ENCODE measurements at regions not wholly inside any gene's neighbourhood (a gene's known extent, or its start where the extent isn't known, plus 50 kb on each side); places are given as distances from the start of the nearest gene placed in this dataset.

DNA sequence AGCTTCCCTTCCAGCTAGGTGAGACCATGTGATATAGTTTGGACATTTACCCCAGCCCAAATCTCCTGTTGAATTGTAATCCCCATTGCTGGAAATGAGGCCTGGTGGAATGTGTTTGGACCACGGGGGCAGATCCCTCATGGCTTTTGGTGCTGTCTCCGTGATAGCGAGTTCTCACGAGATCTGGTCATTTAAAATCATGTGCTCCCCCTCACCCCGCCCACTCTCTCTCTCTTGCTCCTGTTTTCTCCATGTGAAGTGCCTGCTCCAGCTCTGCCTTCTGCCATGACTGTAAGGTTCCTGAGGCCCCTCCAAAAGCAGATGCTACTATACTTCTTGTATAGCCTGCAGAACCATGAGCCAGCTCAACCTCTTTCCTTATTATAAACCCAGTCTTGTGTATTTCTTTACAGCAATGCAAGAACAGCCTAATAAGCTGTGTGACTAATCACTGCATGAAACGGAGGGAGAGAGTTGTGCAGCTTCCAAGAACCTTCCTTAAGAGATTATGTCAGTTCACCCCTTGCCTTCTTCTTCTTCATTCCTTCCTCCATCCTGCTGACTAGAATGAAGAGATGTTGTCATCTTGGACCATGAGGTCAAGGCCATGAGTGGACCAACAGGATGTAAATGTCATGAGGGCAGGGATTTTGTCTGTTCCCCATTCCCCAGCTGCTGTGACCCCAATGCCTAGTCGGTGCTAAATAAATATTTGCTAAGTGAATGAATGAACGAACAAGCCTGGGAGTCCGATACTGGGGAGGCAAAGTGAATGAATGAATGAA lies 91.0 kb downstream of the CPN2 start:
- TF ChIP-seq, protein P1, sequence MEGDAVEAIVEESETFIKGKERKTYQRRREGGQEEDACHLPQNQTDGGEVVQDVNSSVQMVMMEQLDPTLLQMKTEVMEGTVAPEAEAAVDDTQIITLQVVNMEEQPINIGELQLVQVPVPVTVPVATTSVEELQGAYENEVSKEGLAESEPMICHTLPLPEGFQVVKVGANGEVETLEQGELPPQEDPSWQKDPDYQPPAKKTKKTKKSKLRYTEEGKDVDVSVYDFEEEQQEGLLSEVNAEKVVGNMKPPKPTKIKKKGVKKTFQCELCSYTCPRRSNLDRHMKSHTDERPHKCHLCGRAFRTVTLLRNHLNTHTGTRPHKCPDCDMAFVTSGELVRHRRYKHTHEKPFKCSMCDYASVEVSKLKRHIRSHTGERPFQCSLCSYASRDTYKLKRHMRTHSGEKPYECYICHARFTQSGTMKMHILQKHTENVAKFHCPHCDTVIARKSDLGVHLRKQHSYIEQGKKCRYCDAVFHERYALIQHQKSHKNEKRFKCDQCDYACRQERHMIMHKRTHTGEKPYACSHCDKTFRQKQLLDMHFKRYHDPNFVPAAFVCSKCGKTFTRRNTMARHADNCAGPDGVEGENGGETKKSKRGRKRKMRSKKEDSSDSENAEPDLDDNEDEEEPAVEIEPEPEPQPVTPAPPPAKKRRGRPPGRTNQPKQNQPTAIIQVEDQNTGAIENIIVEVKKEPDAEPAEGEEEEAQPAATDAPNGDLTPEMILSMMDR (IDR thresholded peaks at IDR 0.05): no peak
- peak; percentile 50 for DNase-seq (ENCODE audit: low spot score)
- Histone ChIP-seq H3K27ac (no peak overlapping the region), H3K4me3 (no peak overlapping the region)

DNA sequence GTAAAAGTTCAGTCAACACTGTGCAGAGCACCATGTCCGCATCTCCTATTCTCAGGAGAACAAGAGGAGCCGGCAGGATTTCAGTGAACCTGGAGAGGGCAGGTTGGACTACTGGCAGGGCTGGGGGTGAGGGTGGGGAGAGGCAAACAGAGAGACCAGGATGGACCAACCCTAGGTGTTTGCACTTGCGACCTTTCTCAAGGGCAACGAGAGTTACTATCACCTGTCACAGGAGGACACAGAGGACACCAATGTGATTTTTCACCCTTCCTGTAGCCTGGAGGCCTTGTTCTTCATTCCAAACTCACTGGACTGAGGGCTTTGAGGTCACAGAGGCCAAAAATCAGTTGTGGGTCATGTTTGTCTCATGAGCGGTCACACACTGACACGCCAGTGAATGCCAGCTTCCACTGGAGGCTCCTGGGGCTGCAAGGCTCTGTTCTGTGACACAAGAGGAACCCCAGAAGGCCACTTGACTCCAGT lies 89.5 kb downstream of the CPN2 start:
- peak; percentile 65 for DNase-seq (ENCODE audit: low spot score)
- H3K27ac ChIP-seq: no peak overlapping the region
- no peak overlapping the region for H3K4me3 ChIP-seq
- TF ChIP-seq, protein P1 (IDR thresholded peaks at IDR 0.05): no peak

DNA sequence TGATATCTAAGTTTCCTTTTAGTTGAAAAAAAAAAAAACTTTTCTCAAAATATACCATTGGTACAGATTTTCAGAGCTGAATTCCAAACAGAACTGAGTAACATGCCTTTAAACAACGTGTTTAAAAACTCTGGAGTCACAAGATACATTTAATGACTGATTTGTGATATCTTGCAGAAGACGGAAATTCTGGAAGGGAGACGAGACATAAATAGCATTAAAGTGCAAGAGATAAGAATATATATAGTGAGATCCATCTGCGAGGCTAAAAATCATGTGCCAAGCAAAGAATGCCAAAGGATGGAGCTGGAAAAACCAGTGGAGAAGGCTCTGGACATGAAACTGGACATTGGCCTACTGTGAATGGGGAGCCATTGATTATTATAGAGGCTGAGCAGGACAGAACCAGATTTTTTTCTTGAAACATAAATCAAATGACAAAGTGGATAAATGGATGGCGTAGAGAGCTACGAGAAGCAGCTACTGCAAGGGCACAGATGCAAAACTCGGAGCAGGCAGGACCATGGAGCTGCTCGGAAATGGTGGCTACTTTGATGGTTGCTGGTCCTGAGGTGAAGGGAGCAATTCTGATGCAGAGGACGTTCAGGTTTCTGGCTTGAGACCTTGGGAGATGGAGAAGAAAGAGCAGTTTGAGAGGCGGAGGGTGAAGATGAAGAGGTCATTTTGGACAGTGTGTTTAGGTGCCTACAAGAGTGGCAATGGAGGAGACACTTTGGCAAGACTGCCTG lies 88.8 kb downstream of the CPN2 start:
- H3K27ac ChIP-seq: no peak overlapping the region
- peak; percentile 26 for DNase-seq (ENCODE audit: low spot score)
- H3K4me3 ChIP-seq: no peak overlapping the region
- TF ChIP-seq, protein P1 (IDR thresholded peaks at IDR 0.05): no peak

DNA sequence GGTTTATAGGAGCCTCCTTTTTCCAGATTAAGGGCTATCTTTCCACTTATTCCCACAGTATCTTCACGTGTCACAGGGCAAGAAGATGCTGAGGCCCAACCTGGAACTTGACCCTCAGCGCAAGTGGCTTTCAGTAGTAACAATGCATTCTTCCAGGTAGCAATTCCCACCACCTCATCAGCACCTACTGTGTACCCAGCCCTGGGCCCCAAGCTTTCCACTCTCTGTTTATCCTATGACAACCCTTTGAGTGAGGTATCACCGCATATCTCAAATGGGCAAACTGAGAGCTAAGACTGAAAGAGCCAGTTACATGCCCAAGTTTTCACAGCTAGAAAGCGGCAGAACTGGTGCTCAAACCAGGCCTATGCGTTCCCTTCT lies 88.2 kb downstream of the CPN2 start:
- no peak overlapping the region for H3K4me3 ChIP-seq
- H3K27ac ChIP-seq: no peak overlapping the region
- DNase-seq (ENCODE audit: low spot score): peak; percentile 52
- TF ChIP-seq, protein P1 (IDR thresholded peaks at IDR 0.05): no peak

DNA sequence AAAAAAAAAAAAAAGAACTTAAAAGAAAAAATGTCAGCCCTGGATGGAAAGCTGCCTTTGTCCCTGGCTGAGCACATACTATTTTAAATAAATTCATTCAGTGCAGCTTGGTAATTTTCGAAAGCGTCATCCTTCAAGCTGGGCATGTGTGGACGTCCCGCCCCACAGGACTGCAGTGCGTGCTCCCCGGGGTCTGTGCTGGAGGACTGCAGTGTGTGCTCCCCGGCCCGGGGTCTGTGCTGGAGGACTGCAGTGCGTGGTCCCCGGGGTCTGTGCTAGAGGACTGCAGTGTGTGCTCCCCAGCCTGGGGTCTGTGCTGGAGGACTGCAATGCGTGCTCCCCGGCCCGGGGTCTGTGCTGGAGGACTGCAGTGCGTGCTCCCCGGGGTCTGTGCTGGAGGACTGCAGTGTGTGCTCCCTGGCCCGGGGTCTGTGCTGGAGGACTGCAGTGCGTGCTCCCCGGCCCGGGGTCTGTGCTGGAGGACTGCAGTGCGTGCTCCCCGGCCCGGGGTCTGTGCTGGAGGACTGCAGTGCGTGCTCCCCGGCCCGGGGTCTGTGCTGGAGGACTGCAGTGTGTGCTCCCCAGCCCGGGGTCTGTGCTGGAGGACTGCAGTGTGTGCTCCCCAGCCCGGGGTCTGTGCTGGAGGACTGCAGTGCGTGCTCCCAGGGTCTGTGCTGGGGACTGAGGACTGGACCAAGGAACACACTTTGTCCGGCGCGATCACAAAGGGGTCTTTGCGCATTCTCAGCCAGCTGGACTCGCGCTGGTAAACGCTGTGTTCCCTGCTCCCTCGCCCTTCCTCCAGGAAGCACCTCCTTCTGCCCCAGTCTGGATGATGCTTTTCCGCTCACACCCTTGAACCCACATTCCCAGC lies 86.3 kb downstream of the CPN2 start:
- peak; percentile 67 for DNase-seq (ENCODE audit: low spot score)
- peak overlapping the region in 1 of 2 donors; percentile 53 for H3K27ac ChIP-seq

DNA sequence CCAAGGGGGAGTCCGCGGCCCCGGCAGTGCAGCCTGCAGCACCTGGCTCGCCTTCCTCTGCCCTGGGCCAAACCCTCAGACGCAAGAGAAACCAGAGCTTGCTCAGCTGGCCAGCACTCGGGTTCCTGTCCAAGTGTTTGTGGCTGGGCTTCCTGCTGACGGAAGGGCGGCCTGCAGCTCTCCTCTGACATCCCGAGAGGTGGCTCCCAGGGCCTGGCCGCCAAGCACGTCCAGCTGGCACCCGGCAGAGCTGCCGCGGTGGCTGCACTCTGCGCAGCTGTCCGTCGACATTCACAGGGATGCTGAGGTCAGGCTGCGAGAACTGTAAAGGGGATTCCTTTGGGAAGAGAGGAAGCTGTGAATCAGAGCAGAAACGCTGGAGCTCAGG lies 85.6 kb downstream of the CPN2 start:
- peak overlapping the region in 1 of 2 donors; percentile 53 for H3K27ac ChIP-seq
- DNase-seq (ENCODE audit: low spot score): peak; percentile 94
- H3K4me3 ChIP-seq: peak overlapping the region; percentile 49
- TF ChIP-seq, protein P1 (IDR thresholded peaks at IDR 0.05): no peak

More for the DNA sequence above, 86.3 kb downstream of the CPN2 start:
- peak overlapping the region; percentile 49 for H3K4me3 ChIP-seq
